GM18498 (cell line): ENCODE measurements at regions not wholly inside any gene's neighbourhood (a gene's known extent, or its start where the extent isn't known, plus 50 kb on each side); places are given as distances from the start of the nearest gene placed in this dataset.
"Not testable (repeated sequence)": the region's sequence is repeated elsewhere in the genome, so short reads cannot be mapped to it uniquely, and the experiment has no call there.

Source experiments
- ATAC-seq: cut with Tn5 transposase; IDR thresholded peaks from one replicate; pipeline ENCODE4 v1.9.1; 2021; ENCODE audit warnings: mild to moderate bottlenecking, moderate library complexity; ENCODE audit not compliant: unreplicated experiment

- not testable (repeated sequence) for ATAC-seq
Measured at GRCh38 chr2:37722971-37723370, 51.5 kb upstream of the CDC42EP3 start.

GRCh38 chr2:37730037-37730818 lies 58.8 kb upstream of the CDC42EP3 start:
- ATAC-seq = no peak

GRCh38 chr2:37732412-37732811 lies 61.0 kb upstream of the CDC42EP3 start:
- ATAC-seq = not testable (repeated sequence)

- no peak for ATAC-seq
Measured at GRCh38 chr2:37733251-37733650, 61.8 kb upstream of the CDC42EP3 start.

- not testable (repeated sequence) for ATAC-seq
Measured at GRCh38 chr2:37733955-37734354, 62.5 kb upstream of the CDC42EP3 start.

GRCh38 chr2:37734891-37735523 lies 63.6 kb upstream of the CDC42EP3 start:
- not testable (repeated sequence) for ATAC-seq

GRCh38 chr2:37735524-37735910 lies 64.1 kb upstream of the CDC42EP3 start:
- not testable (repeated sequence) for ATAC-seq

GRCh38 chr2:37737507-37737906 lies 66.1 kb upstream of the CDC42EP3 start:
- no peak for ATAC-seq

GRCh38 chr2:37738266-37738885 lies 66.9 kb upstream of the CDC42EP3 start:
- ATAC-seq = no peak

GRCh38 chr2:37739153-37739552 lies 67.7 kb upstream of the CDC42EP3 start:
- no peak for ATAC-seq

GRCh38 chr2:37740164-37740739 lies 68.8 kb upstream of the CDC42EP3 start:
- no peak for ATAC-seq

GRCh38 chr2:37742286-37742685 lies 70.8 kb upstream of the CDC42EP3 start:
- ATAC-seq = no peak

GRCh38 chr2:37744010-37744409 lies 72.6 kb upstream of the CDC42EP3 start:
- ATAC-seq = no peak

GRCh38 chr2:37744961-37745360 lies 73.5 kb upstream of the CDC42EP3 start:
- not testable (repeated sequence) for ATAC-seq

- not testable (repeated sequence) for ATAC-seq
Measured at GRCh38 chr2:37746011-37746410, 74.6 kb upstream of the CDC42EP3 start.

- ATAC-seq = no peak
Measured at GRCh38 chr2:37746883-37747282, 75.4 kb upstream of the CDC42EP3 start.

GRCh38 chr2:37748541-37748940 lies 77.1 kb upstream of the CDC42EP3 start:
- ATAC-seq = no peak

- ATAC-seq = not testable (repeated sequence)
Measured at GRCh38 chr2:37750286-37750685, 78.8 kb upstream of the CDC42EP3 start.

GRCh38 chr2:37752766-37753165 lies 81.3 kb upstream of the CDC42EP3 start:
- no peak for ATAC-seq

GRCh38 chr2:37753758-37754157 lies 82.3 kb upstream of the CDC42EP3 start:
- no peak for ATAC-seq

- ATAC-seq = not testable (repeated sequence)
Measured at GRCh38 chr2:37755961-37756559, 84.6 kb upstream of the CDC42EP3 start.
